CD4-positive, alpha-beta T cell treated with Interleukin-2 at 100 ng/mL for 4 hours (primary cell): ENCODE measurements at regions not wholly inside any gene's neighbourhood (a gene's known extent, or its start where the extent isn't known, plus 50 kb on each side); places are given as distances from the start of the nearest gene placed in this dataset.

Source experiments
- DNase-seq: peaks from one replicate; pipeline ENCODE4 v3.0.0-alpha.2; 2020; ENCODE audit warnings: low spot score

- DNase-seq = no peak
These were observed 230.5 kb downstream of the IDS start for GRCh38 chrX:149274516-149275105.

- DNase-seq = no peak
These were observed 232.2 kb downstream of the IDS start for GRCh38 chrX:149272690-149273463.

- DNase-seq = no peak
These were observed 237.0 kb downstream of the IDS start for GRCh38 chrX:149267878-149268813.

- no peak for DNase-seq
These were observed 243.0 kb downstream of the IDS start for GRCh38 chrX:149262086-149262485.

GRCh38 chrX:149259241-149259640 lies 245.9 kb downstream of the IDS start:
- no peak for DNase-seq

- DNase-seq = no peak
These were observed 249.2 kb downstream of the IDS start for GRCh38 chrX:149255860-149256259.

GRCh38 chrX:149248073-149248625 lies 257.0 kb downstream of the IDS start:
- no peak for DNase-seq

GRCh38 chrX:149230689-149231088 lies 274.4 kb downstream of the IDS start:
- DNase-seq = no peak

- DNase-seq = no peak
These were observed 281.3 kb downstream of the IDS start for GRCh38 chrX:149223854-149224253.

GRCh38 chrX:149222040-149222439 lies 283.1 kb downstream of the IDS start:
- no peak for DNase-seq

GRCh38 chrX:149221230-149221629 lies 283.9 kb downstream of the IDS start:
- DNase-seq = no peak

GRCh38 chrX:149213264-149213663 lies 291.8 kb downstream of the IDS start:
- no peak for DNase-seq

GRCh38 chrX:149208307-149208706 lies 296.8 kb downstream of the IDS start:
- DNase-seq = no peak

GRCh38 chrX:149207518-149207917 lies 297.6 kb downstream of the IDS start:
- DNase-seq = no peak

- DNase-seq = no peak
These were observed 299.2 kb downstream of the IDS start for GRCh38 chrX:149205937-149206336.

- no peak for DNase-seq
These were observed 300.0 kb downstream of the IDS start for GRCh38 chrX:149205081-149205480.

- no peak for DNase-seq
These were observed 305.4 kb downstream of the IDS start for GRCh38 chrX:149199734-149200133.

GRCh38 chrX:149198980-149199732 lies 305.9 kb downstream of the IDS start:
- no peak for DNase-seq

- DNase-seq = no peak
These were observed 320.0 kb downstream of the IDS start for GRCh38 chrX:149185087-149185486.

- DNase-seq = no peak
These were observed 343.5 kb downstream of the IDS start for GRCh38 chrX:149161435-149162088.

- no peak for DNase-seq
These were observed 347.1 kb downstream of the IDS start for GRCh38 chrX:149157976-149158375.
